ACC112 (cell line): ENCODE measurements at regions not wholly inside any gene's neighbourhood (a gene's known extent, or its start where the extent isn't known, plus 50 kb on each side); places are given as distances from the start of the nearest gene placed in this dataset.

ENCODE experiments used
- H2AFZ ChIP-seq: fragments of 200-600 bp; sonication (generic); one replicate; pipeline ENCODE4 v1.6.0; 2017; ENCODE audit warnings: antibody characterized with exemption, low read length; ENCODE audit not compliant: unreplicated experiment
- H3K27ac ChIP-seq: fragments of 200-600 bp; sonication (generic); 2 replicates; pipeline ENCODE4 v1.5.1; 2014; ENCODE audit warnings: low read depth, mild to moderate bottlenecking, antibody characterized with exemption, low read length, moderate library complexity
- H3K27me3 ChIP-seq: fragments of 200-600 bp; sonication (generic); 2 replicates; pipeline ENCODE4 v1.6.1; 2014; ENCODE audit warnings: mild to moderate bottlenecking, antibody characterized with exemption, low read length, moderate library complexity, mixed read lengths; ENCODE audit not compliant: insufficient read depth
- H3K36me3 ChIP-seq: fragments of 200-600 bp; sonication (generic); 2 replicates; pipeline ENCODE4 v1.6.1; 2016; ENCODE audit warnings: mild to moderate bottlenecking, antibody characterized with exemption, low read length, moderate library complexity, mixed read lengths; ENCODE audit not compliant: insufficient read depth
- H3K4me1 ChIP-seq: fragments of 200-600 bp; sonication (generic); one replicate; pipeline ENCODE4 v1.6.1; 2016; ENCODE audit warnings: low read length, mixed read lengths; ENCODE audit not compliant: insufficient read depth, unreplicated experiment, control insufficient read depth
- H3K4me3 ChIP-seq: fragments of 200-600 bp; sonication (generic); 2 replicates; pipeline ENCODE4 v1.5.1; 2014; ENCODE audit warnings: mild to moderate bottlenecking, low read depth, low read length
- H3K79me2 ChIP-seq: fragments of 200-600 bp; sonication (generic); one replicate; pipeline ENCODE4 v1.6.0; 2016; ENCODE audit warnings: low read length; ENCODE audit not compliant: control insufficient read depth, unreplicated experiment, insufficient read depth

- Histone ChIP-seq H3K27me3 (no peaks in the 10 kb centered on the region), H3K4me1 (peaks cover 20% of the 10 kb centered on the region), H3K36me3 (no peaks in the 10 kb centered on the region), H3K79me2 (no peaks in the 10 kb centered on the region), H3K4me3 (no peak overlapping the region), H3K27ac (no peak overlapping the region), H2AFZ (no peak overlapping the region)
Measured at GRCh38 chr1:94316183-94316582, 78.8 kb upstream of the ARHGAP29 start.

DNA sequence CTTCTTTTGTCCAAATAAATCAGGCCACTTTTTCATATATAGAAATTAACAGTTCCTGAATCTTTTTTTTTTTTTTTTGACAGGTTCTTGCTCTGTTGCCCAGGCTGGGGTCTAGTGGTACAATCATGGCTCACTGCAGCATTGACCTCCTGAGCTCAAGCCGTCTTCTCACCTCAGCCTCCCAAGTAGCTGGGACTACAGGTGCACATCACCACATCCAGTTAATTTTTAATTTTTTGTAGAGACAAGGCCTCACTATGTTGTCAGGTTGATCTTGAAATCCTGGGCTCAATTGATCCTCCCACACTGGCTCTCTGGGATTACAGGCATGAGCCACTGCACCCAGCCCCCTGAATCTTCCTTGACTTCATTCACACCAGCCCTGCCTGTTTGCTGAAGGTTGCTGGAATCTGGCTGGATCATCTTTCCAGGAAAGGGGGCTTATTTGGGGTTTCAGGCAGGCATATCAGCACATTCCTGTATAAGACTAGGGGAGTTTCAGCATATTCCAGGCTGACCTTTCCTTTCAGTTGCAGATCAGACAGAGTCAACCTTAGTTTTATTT, 78.2 kb upstream of the ARHGAP29 start:
- Histone ChIP-seq H3K4me1 (peaks cover 25% of the 10 kb centered on the region), H3K27me3 (no peaks in the 10 kb centered on the region), H3K79me2 (no peaks in the 10 kb centered on the region), H2AFZ (no peak overlapping the region), H3K4me3 (no peak overlapping the region), H3K27ac (no peak overlapping the region), H3K36me3 (no peaks in the 10 kb centered on the region)

DNA sequence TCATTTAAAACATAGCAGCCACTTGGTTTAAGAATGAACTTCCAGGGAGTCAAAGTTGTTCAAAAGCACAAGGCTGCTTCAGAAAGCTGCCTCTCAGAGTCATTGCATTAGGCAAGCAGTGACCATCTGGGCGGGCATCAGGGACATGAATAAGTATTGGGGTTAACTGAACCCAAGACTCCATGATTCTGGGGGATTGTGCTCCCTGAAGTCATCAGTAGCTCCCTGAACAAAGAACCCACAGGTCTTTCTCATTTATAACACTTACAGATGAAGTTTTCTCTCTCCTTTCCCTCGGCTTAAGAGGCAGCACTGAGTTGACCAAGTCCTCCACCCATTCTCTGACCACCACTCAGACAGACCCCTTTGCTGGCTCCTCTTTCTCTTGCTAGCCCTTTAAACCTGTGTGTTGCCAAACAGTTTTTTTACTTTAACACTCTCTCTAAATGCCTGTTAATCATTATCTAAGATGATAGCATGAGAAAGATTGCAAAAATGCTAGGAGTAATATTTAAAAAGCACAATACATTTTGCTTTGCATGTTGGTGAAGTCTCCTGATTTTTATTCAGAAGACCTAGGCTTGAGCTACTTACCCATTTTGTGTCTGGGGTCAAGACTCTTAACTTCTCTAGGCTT, 77.0 kb upstream of the ARHGAP29 start:
- no peaks in the 10 kb centered on the region for H3K79me2 ChIP-seq
- H3K4me3 ChIP-seq: no peak overlapping the region
- H3K27ac ChIP-seq: no peak overlapping the region
- no peaks in the 10 kb centered on the region for H3K27me3 ChIP-seq
- no peaks in the 10 kb centered on the region for H3K36me3 ChIP-seq
- H2AFZ ChIP-seq: no peak overlapping the region
- H3K4me1 ChIP-seq: peaks cover 33% of the 10 kb centered on the region

- no peak overlapping the region for H3K27ac ChIP-seq
Measured at GRCh38 chr1:94310570-94311270, 73.3 kb upstream of the ARHGAP29 start.

GRCh38 chr1:94309829-94310569, 72.6 kb upstream of the ARHGAP29 start:
- Histone ChIP-seq H3K27ac (no peak overlapping the region), H3K27me3 (no peaks in the 10 kb centered on the region), H3K36me3 (no peaks in the 10 kb centered on the region), H3K79me2 (no peaks in the 10 kb centered on the region), H3K4me3 (no peak overlapping the region; the same call in 1 of the 2 replicates), H2AFZ (no peak overlapping the region), H3K4me1 (peaks cover 30% of the 10 kb centered on the region)

More at GRCh38 chr1:94310570-94311270, 73.3 kb upstream of the ARHGAP29 start:
- no peak overlapping the region; the same call in 1 of the 2 replicates for H3K4me3 ChIP-seq
- H3K27me3 ChIP-seq: no peaks in the 10 kb centered on the region
- no peaks in the 10 kb centered on the region for H3K36me3 ChIP-seq
- H3K4me1 ChIP-seq: peaks cover 23% of the 10 kb centered on the region
- H3K79me2 ChIP-seq: no peaks in the 10 kb centered on the region
- H2AFZ ChIP-seq: peak overlapping the region; percentile 80

GRCh38 chr1:94309216-94309615, 71.8 kb upstream of the ARHGAP29 start:
- Histone ChIP-seq H3K4me3 (no peak overlapping the region), H3K79me2 (no peaks in the 10 kb centered on the region), H3K27ac (no peak overlapping the region), H3K36me3 (no peaks in the 10 kb centered on the region), H2AFZ (no peak overlapping the region), H3K27me3 (no peaks in the 10 kb centered on the region), H3K4me1 (peaks cover 38% of the 10 kb centered on the region)

- Histone ChIP-seq H2AFZ (no peak overlapping the region), H3K36me3 (no peaks in the 10 kb centered on the region), H3K27me3 (no peaks in the 10 kb centered on the region), H3K79me2 (no peaks in the 10 kb centered on the region), H3K4me1 (peaks cover 43% of the 10 kb centered on the region), H3K4me3 (no peak overlapping the region), H3K27ac (no peak overlapping the region)
Measured at GRCh38 chr1:94306521-94306920, 69.1 kb upstream of the ARHGAP29 start.

DNA sequence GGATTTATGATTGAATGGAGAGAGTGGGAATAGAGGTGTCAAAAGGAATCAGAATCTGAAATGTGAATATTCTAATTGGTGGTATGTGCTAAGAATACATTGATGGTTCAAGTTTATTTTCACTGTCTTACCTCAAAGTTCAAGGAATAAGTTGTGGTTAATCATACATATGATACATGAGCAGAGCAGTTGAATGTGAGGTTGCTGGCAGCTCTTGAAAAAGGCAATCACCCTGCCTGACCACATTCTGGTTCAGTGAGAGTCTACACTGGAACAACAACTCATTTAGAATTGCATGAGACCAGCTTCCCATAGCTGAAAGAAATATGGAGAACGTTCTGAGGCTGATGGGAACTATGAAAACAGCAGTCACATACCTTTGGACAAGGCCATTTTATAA, 68.3 kb upstream of the ARHGAP29 start:
- no peak overlapping the region for H3K4me3 ChIP-seq
- peaks cover 47% of the 10 kb centered on the region for H3K4me1 ChIP-seq
- H3K36me3 ChIP-seq: no peaks in the 10 kb centered on the region
- no peaks in the 10 kb centered on the region for H3K27me3 ChIP-seq
- H3K79me2 ChIP-seq: no peaks in the 10 kb centered on the region
- no peak overlapping the region for H2AFZ ChIP-seq
- H3K27ac ChIP-seq: peak overlapping the region; percentile 70

- Histone ChIP-seq H3K27me3 (no peaks in the 10 kb centered on the region), H3K4me1 (peaks cover 50% of the 10 kb centered on the region), H3K36me3 (no peaks in the 10 kb centered on the region), H2AFZ (no peak overlapping the region), H3K27ac (peak overlapping the region; percentile 70), H3K79me2 (no peaks in the 10 kb centered on the region), H3K4me3 (no peak overlapping the region)
Measured at GRCh38 chr1:94304553-94304952, 67.2 kb upstream of the ARHGAP29 start.

DNA sequence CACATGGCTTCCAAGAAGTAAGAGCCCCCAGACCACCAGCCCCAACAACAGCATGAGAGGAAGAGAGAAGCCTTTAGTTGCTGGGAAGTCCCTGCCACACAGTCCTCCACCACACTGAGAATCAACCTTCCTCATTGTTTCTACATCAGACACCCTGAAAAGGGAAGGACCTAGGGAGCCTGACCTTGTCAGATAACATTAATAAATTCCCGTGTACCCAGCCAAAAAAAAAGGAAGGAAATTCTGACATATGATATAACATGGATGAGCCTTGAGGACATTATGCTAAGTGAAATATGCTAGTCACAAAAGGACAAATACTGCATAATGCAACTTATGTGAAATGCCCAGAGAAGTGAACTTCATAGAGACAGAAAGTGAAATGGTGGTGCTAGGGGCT, 65.6 kb upstream of the ARHGAP29 start:
- H3K27me3 ChIP-seq: no peaks in the 10 kb centered on the region
- no peak overlapping the region for H2AFZ ChIP-seq
- no peaks in the 10 kb centered on the region for H3K36me3 ChIP-seq
- H3K27ac ChIP-seq: no peak overlapping the region
- H3K4me3 ChIP-seq: no peak overlapping the region
- H3K4me1 ChIP-seq: peaks cover 64% of the 10 kb centered on the region
- no peaks in the 10 kb centered on the region for H3K79me2 ChIP-seq
